ENCODE measurements at regions not wholly inside any gene's neighbourhood (a gene's known extent, or its start where the extent isn't known, plus 50 kb on each side); places are given as distances from the start of the nearest gene placed in this dataset.

DNA sequence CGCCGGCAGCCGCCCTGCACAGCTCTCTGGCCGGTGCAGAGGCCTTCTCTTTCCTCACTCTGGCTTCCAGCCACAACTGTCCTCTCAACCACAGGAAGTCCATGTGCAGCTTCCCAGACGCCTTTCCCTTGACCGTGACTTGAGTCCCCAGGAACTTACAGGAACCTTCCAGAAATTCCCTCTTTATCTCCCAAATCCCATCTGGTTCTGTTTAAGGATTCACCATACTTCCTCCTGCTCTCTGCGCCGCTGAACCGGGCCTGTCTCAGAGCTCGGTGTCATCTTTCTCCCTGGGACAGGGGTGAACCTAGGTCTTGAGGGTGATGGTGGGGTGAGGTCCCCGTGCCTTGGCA is 65.2 kb upstream of the ZNF469 start:
- Histone ChIP-seq H3K27ac (no peak overlapping the region), H3K36me3 (replicated peaks in 1 of 2; ENCODE audit: insufficient read depth in 1 of 2, low read depth in 2 of 2) (no peaks in the 10 kb centered on the region), H3K4me3 (no peak overlapping the region), H3K9me3 (no peaks in the 10 kb centered on the region), H3K27me3 (no peaks in the 10 kb centered on the region), H3K4me1 (no peaks in the 10 kb centered on the region)
- WGBS, 2 donors: 72 to 83% methylated on average over 10 to 11 of the region's 11 CpGs
- ATAC-seq (peak; percentile 33), DNase-seq (peak in 2 of 4 donors; percentile 33 to 37)
- TF ChIP-seq POLR2A (IDR thresholded peaks at IDR 0.05): no peak
- TF ChIP-seq, protein P1, sequence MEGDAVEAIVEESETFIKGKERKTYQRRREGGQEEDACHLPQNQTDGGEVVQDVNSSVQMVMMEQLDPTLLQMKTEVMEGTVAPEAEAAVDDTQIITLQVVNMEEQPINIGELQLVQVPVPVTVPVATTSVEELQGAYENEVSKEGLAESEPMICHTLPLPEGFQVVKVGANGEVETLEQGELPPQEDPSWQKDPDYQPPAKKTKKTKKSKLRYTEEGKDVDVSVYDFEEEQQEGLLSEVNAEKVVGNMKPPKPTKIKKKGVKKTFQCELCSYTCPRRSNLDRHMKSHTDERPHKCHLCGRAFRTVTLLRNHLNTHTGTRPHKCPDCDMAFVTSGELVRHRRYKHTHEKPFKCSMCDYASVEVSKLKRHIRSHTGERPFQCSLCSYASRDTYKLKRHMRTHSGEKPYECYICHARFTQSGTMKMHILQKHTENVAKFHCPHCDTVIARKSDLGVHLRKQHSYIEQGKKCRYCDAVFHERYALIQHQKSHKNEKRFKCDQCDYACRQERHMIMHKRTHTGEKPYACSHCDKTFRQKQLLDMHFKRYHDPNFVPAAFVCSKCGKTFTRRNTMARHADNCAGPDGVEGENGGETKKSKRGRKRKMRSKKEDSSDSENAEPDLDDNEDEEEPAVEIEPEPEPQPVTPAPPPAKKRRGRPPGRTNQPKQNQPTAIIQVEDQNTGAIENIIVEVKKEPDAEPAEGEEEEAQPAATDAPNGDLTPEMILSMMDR (IDR thresholded peaks at IDR 0.05): no peak
- intact Hi-C loops (cut with DNase I): no loop called here

DNA sequence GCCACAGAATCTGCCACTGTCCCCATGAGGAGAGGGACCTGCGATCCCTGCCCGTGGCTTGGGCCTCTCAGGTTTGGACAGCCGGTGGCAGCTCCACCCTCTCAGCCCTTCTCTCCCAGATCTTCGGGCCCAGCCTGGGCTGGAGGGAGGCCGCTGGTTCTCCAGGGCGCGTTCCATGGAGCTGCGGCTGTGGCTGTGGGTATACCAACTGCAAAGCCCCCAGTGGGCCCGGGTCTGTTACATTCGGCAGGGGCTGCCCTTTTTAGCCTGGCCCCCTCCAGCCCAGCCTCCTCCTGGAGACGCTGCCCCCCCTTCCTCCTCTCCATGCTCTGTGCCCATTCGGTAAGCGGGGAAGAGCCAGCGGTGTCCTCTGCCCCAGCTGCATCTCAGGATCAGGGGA is 64.7 kb upstream of the ZNF469 start:
- TF ChIP-seq, protein P1 (IDR thresholded peaks at IDR 0.05): no peak
- TF ChIP-seq POLR2A (IDR thresholded peaks at IDR 0.05): no peak
- no peaks in the 10 kb centered on the region for H3K4me1 ChIP-seq
- no peak for ATAC-seq
- intact Hi-C loops (cut with DNase I): no loop called here
- no peaks in the 10 kb centered on the region for H3K9me3 ChIP-seq
- no peaks in the 10 kb centered on the region for H3K36me3 ChIP-seq (replicated peaks in 1 of 2; ENCODE audit: insufficient read depth in 1 of 2, low read depth in 2 of 2)
- no peak overlapping the region for H3K4me3 ChIP-seq
- 82 to 89% methylated on average over 13 to 14 of the region's 14 CpGs for WGBS, 2 donors
- no peak overlapping the region for H3K27ac ChIP-seq
- H3K27me3 ChIP-seq: no peaks in the 10 kb centered on the region
- no peak for DNase-seq

DNA sequence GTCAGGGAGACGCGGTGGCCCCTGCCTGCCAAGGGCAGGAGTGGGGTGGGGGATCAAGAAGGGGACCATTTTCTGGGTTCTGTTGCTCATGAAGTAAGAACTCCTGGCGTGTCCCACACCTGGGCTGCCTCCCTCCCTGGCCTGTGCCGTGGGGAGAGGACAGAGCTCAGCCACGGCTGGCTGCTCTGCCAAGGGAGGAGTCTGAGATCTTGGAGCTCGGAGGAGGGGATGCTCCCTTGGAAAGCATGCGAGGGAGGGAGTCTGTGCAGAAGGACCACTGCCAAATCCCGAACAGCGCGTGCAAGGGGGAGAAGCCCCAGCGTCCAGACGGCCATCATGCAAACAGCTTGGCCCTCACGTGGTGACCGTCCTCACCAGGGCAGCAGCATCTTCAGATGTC is 64.2 kb upstream of the ZNF469 start:
- ATAC-seq: no peak
- 44 to 53% methylated on average over 6 to 13 of the region's 14 CpGs for WGBS, 2 donors
- Histone ChIP-seq H3K9me3 (no peaks in the 10 kb centered on the region), H3K4me3 (no peak overlapping the region), H3K36me3 (replicated peaks in 1 of 2; ENCODE audit: insufficient read depth in 1 of 2, low read depth in 2 of 2) (no peaks in the 10 kb centered on the region), H3K27ac (no peak overlapping the region), H3K27me3 (no peaks in the 10 kb centered on the region), H3K4me1 (no peaks in the 10 kb centered on the region)
- intact Hi-C loops (cut with DNase I): no loop called here
- TF ChIP-seq, protein P1 (IDR thresholded peaks at IDR 0.05): no peak
- TF ChIP-seq POLR2A (IDR thresholded peaks at IDR 0.05): no peak
- DNase-seq: no peak

DNA sequence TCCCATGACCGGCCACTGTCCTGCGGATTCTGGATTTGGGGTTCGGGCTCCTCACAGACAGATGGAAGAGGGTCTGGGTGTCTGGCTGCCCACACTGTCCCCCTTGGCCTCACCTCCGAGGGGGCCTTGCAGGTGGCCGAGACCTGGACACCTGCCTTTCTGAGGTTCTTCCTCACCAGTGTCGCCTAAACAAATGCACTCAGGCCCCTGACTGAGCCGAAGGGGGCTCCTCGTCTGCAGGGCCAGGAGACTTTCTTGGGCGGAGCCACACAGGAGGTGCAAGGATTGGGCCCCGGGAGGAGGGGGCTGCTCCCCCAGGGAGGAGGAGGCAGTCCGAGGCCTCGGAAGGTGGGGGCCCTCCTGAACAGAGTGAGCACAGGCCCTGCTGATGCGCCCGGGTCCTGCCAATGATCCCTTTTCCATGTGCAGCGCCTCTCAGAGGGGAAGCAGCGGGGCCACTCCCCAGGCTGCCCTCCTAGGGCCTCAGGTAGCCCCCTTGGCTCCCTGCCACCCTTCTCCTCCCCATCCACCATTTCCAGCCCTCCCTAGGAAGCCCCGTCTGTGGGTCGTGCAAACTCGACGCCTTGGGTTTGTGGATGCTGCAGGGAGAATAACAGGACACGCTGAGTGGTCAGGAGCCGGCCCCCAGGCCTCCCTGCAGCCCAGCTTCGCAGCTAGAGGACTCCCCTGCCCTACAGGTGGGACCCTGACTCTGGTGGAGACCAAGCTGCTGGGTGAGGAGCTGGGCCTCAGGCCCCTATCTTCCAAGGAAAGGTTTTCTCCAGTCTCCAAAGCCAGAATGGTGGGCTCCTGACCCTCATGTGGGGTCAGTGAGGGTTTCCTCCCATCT is 63.4 kb upstream of the ZNF469 start:
- intact Hi-C loops (cut with DNase I): no loop called here
- Histone ChIP-seq H3K27ac (no peak overlapping the region), H3K36me3 (replicated peaks in 1 of 2; ENCODE audit: insufficient read depth in 1 of 2, low read depth in 2 of 2) (no peaks in the 10 kb centered on the region), H3K4me1 (no peaks in the 10 kb centered on the region), H3K4me3 (no peak overlapping the region), H3K9me3 (no peaks in the 10 kb centered on the region), H3K27me3 (no peaks in the 10 kb centered on the region)
- no peak for ATAC-seq
- DNase-seq: no peak
- 72 to 75% methylated on average over 17 of the region's 23 CpGs for WGBS, 2 donors
- no peak for TF ChIP-seq POLR2A (IDR thresholded peaks at IDR 0.05)
- TF ChIP-seq, protein P1 (IDR thresholded peaks at IDR 0.05): no peak
